HG03460 (cell line): ENCODE measurements at regions not wholly inside any gene's neighbourhood (a gene's known extent, or its start where the extent isn't known, plus 50 kb on each side); places are given as distances from the start of the nearest gene placed in this dataset.

Experiments
- ATAC-seq: cut with Tn5 transposase; IDR thresholded peaks from one replicate; pipeline ENCODE4 v1.9.1; 2021; ENCODE audit not compliant: unreplicated experiment

- ATAC-seq = no peak
These were observed 59.5 kb downstream of the PTGS2 start for GRCh38 chr1:186620566-186621350.

GRCh38 chr1:186618401-186619170 lies 61.6 kb downstream of the PTGS2 start:
- peak; percentile 98 for ATAC-seq

GRCh38 chr1:186617926-186618325 lies 62.3 kb downstream of the PTGS2 start:
- peak; percentile 0 for ATAC-seq

GRCh38 chr1:186616511-186616910 lies 63.7 kb downstream of the PTGS2 start:
- ATAC-seq = no peak

- no peak for ATAC-seq
These were observed 64.9 kb downstream of the PTGS2 start for GRCh38 chr1:186615332-186615731.

- no peak for ATAC-seq
These were observed 69.1 kb downstream of the PTGS2 start for GRCh38 chr1:186611156-186611555.

- no peak for ATAC-seq
These were observed 71.0 kb downstream of the PTGS2 start for GRCh38 chr1:186609183-186609582.

GRCh38 chr1:186605762-186606350 lies 74.4 kb downstream of the PTGS2 start:
- peak; percentile 83 for ATAC-seq

GRCh38 chr1:186595969-186596368 lies 84.3 kb downstream of the PTGS2 start:
- ATAC-seq = no peak

- no peak for ATAC-seq
These were observed 101.8 kb downstream of the PTGS2 start for GRCh38 chr1:186578325-186579016.

- ATAC-seq = no peak
These were observed 102.6 kb downstream of the PTGS2 start for GRCh38 chr1:186577633-186578032.

- no peak for ATAC-seq
These were observed 103.0 kb downstream of the PTGS2 start for GRCh38 chr1:186577216-186577615.

- no peak for ATAC-seq
These were observed 104.9 kb downstream of the PTGS2 start for GRCh38 chr1:186575348-186575747.

- ATAC-seq = no peak
These were observed 105.3 kb downstream of the PTGS2 start for GRCh38 chr1:186574926-186575325.

GRCh38 chr1:186572509-186572908 lies 107.7 kb downstream of the PTGS2 start:
- no peak for ATAC-seq

- no peak for ATAC-seq
These were observed 108.5 kb downstream of the PTGS2 start for GRCh38 chr1:186571771-186572170.

GRCh38 chr1:186569856-186570255 lies 108.9 kb upstream of the PDC start:
- no peak for ATAC-seq

- no peak for ATAC-seq
These were observed 107.3 kb upstream of the PDC start for GRCh38 chr1:186568221-186568620.

- no peak for ATAC-seq
These were observed 105.4 kb upstream of the PDC start for GRCh38 chr1:186566140-186566855.

- no peak for ATAC-seq
These were observed 103.7 kb upstream of the PDC start for GRCh38 chr1:186564582-186564981.
